Kidney epithelial cell (primary cell): ENCODE measurements at regions not wholly inside any gene's neighbourhood (a gene's known extent, or its start where the extent isn't known, plus 50 kb on each side); places are given as distances from the start of the nearest gene placed in this dataset.

Source experiments
- DNase-seq: peaks from one replicate; pipeline ENCODE4 v3.0.0-alpha.2; 2010; ENCODE audit warnings: low read depth
- H3K27me3 ChIP-seq: 2 replicates; pipeline ENCODE4 v1.6.0; 2011; ENCODE audit warnings: low read length; ENCODE audit not compliant: control insufficient read depth, insufficient read depth
- H3K36me3 ChIP-seq: 2 replicates; pipeline ENCODE4 v1.5.1; 2011; ENCODE audit warnings: low read length; ENCODE audit not compliant: control insufficient read depth, insufficient read depth
- H3K4me3 ChIP-seq: 2 replicates; pipeline ENCODE4 v1.5.1; 2011; ENCODE audit warnings: low read depth, mild to moderate bottlenecking, control low read depth, low read length
- CTCF ChIP-seq: IDR thresholded peaks from 2 replicates; pipeline ENCODE4 v1.5.1; 2011; ENCODE audit warnings: mild to moderate bottlenecking, moderate library complexity, low read length, control low read depth, inconsistent platforms; ENCODE audit not compliant: insufficient read depth, poor library complexity, severe bottlenecking

DNA sequence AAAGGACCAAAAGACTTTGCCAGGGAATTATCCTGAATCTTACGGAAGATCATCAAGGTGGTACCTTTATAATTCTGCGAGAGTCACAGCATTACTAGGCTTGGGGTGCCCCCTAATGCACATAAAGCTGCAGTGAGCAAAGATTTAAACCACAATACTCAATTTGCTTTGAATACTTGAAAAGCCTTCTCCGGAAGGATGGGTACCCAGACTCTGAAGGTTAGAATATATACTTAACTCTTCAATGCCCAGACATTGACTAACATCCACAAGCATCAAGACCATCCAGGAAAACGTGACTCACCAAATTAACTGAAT is 117.8 kb upstream of the KCNH8 start:
- H3K27me3 ChIP-seq, result no peaks in the 10 kb centered on the region

GRCh38 chr3:19029837-19030521 is 118.3 kb upstream of the KCNH8 start:
- no peak for TF ChIP-seq CTCF
- H3K27me3 ChIP-seq, result no peaks in the 10 kb centered on the region
- H3K36me3 ChIP-seq, result no peaks in the 10 kb centered on the region
- DNase-seq, result no peak
- no peak overlapping the region for H3K4me3 ChIP-seq

More for the DNA sequence above, 117.8 kb upstream of the KCNH8 start:
- TF ChIP-seq CTCF, result no peak
- Histone ChIP-seq H3K36me3 (no peaks in the 10 kb centered on the region), H3K4me3 (no peak overlapping the region)
- DNase-seq, result no peak

DNA sequence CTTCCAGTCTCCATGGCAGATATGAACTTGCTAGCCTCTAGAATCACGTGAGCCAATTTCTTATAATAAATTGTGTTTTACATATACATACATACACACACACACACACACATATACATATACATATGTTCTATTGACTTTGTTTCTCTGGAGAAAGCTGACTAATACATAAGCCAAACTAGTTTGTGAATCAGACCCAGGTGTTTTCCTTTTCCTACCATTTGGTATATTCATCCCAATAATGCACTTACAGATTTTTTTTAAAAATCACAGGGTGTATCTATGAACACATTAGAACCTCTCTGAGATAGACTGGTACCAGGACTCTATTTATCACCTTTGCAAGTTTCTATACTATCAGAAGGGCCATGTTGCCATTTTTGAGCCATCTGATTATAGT is 122.9 kb upstream of the KCNH8 start:
- Histone ChIP-seq H3K36me3 (no peaks in the 10 kb centered on the region), H3K27me3 (no peaks in the 10 kb centered on the region), H3K4me3 (no peak overlapping the region)
- no peak for TF ChIP-seq CTCF
- no peak for DNase-seq

DNA sequence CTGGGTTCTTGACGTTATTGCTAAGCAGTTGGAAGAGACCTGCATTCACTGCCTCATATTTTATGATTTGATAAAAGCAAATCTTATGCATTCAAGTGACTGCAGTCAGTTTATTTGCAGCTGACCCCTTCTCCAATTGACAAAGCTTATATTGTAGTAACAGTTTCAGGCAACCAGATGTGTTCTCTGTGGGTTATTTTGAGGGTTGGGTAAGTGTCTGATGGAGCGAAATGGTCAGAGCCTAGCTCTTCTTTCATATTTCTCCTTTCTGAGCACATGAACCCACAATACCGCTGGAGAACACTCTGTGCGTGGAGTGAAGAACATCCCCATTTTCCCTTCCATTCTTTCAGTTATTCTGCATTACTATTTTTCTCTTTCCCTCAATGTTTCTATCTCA is 125.8 kb upstream of the KCNH8 start:
- TF ChIP-seq CTCF, result no peak
- no peak for DNase-seq
- H3K27me3 ChIP-seq, result no peaks in the 10 kb centered on the region
- no peak overlapping the region for H3K4me3 ChIP-seq
- no peaks in the 10 kb centered on the region for H3K36me3 ChIP-seq

GRCh38 chr3:19016851-19017250 is 131.5 kb upstream of the KCNH8 start:
- TF ChIP-seq CTCF, result no peak
- no peak for DNase-seq

DNA sequence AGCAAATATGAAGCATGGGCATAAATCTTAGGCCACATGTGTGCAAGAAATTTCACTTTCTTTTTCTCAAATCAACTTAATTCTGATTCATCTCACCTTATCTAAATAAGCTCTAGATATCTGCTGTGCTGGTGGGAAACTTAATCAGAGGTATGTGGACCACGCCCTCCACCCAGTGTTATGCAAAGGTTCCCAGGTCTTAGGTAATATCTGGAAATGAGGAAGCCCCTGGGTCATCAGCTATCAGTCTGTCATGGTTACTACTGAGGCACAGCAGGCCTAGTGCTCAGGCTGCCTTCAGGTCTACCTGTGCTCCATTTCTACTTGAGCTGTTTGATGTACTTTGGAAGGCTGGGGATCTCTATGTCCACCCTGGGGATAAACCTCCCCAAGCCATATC is 134.4 kb upstream of the KCNH8 start:
- H3K36me3 ChIP-seq, result no peaks in the 10 kb centered on the region
- no peak overlapping the region for H3K4me3 ChIP-seq
- DNase-seq, result no peak
- no peaks in the 10 kb centered on the region for H3K27me3 ChIP-seq
- TF ChIP-seq CTCF, result no peak

More at GRCh38 chr3:19016851-19017250, 131.5 kb upstream of the KCNH8 start:
- H3K4me3 ChIP-seq, result no peak overlapping the region
- H3K36me3 ChIP-seq, result no peaks in the 10 kb centered on the region
- no peaks in the 10 kb centered on the region for H3K27me3 ChIP-seq
